Aorta (tissue), 5 donors: ENCODE measurements at regions not wholly inside any gene's neighbourhood (a gene's known extent, or its start where the extent isn't known, plus 50 kb on each side); places are given as distances from the start of the nearest gene placed in this dataset.

Experiments used
- ATAC-seq: fragments of 200-7000 bp; cut with Tn5 transposase; one replicate; pipeline ENCODE4 v1.9.1; 2022; ENCODE audit warnings: moderate library complexity; ENCODE audit not compliant: low FRiP score
- DNase-seq, 2 donors: peaks; one replicate each; pipeline ENCODE4 v3.0.0-alpha.2; 2020
- H3K27ac ChIP-seq, 2 donors: one replicate each; pipeline ENCODE4 v1.5.1; 2013; ENCODE audit warnings: low read length in 2 of 2, mild to moderate bottlenecking in 2 of 2, moderate library complexity in 2 of 2, control low read depth in 1 of 2, inconsistent platforms in 1 of 2, low read depth in 1 of 2
- H3K27me3 ChIP-seq, 2 donors: one replicate each; pipeline ENCODE4 v1.6.1; 2013; ENCODE audit warnings: control low read depth in 1 of 2, low read length in 1 of 2, mild to moderate bottlenecking in 1 of 2, moderate library complexity in 1 of 2; ENCODE audit not compliant: insufficient read depth in 2 of 2, control insufficient read depth in 1 of 2
- H3K36me3 ChIP-seq, 2 donors: one replicate each; pipeline ENCODE4 v1.6.1; 2013; ENCODE audit warnings: control low read depth in 1 of 2, low read length in 1 of 2, mild to moderate bottlenecking in 1 of 2; ENCODE audit not compliant: insufficient read depth in 2 of 2, control insufficient read depth in 1 of 2
- H3K4me1 ChIP-seq, 2 donors: one replicate each; pipeline ENCODE4 v1.6.1; 2013; ENCODE audit warnings: low read length in 2 of 2, control low read depth in 1 of 2, mild to moderate bottlenecking in 1 of 2, moderate library complexity in 1 of 2; ENCODE audit not compliant: insufficient read depth in 2 of 2, control insufficient read depth in 1 of 2
- H3K4me3 ChIP-seq, 2 donors: one replicate each; pipeline ENCODE4 v1.5.1; 2013; ENCODE audit warnings: low read length in 2 of 2, control low read depth in 1 of 2, mild to moderate bottlenecking in 1 of 2
- H3K9me3 ChIP-seq: one replicate; pipeline ENCODE4 v1.6.1; 2013; ENCODE audit warnings: mild to moderate bottlenecking, low read length; ENCODE audit not compliant: control insufficient read depth
- WGBS, 2 donors: extraction: QIAGEN DNeasy Blood & Tissue Kit; methylation state at CpG; one replicate each; pipeline ENCODE4 v1.1.7; 2013; 5-methylcytosine and 5-hydroxymethylcytosine counted together
- intact Hi-C, 2 donors: fragments of 100-400 bp; cut with DNase I; formaldehyde crosslinking; loops; one replicate each; pipeline versions ENCODE4 v1.14.2 to v1.15.0; 2022
- donor health status: healthy with polysubstance abuse.
- donor health status: Bipolar disorder and iron deficiency.
- donor health status: DM: no; HTN: no; CAD: no.
- donor health status: DM: no; HTN: no; CAD: no.
- donor health status: DM: yes; HTN: yes; CAD: no.

- no peak overlapping the region for H3K4me3 ChIP-seq
- no peak for ATAC-seq
- H3K27ac ChIP-seq: no peak overlapping the region
- H3K4me1 ChIP-seq: no peaks in the 10 kb centered on the region
- no peaks in the 10 kb centered on the region for H3K36me3 ChIP-seq
- peaks cover 5% of the 10 kb centered on the region for H3K9me3 ChIP-seq
- WGBS, 2 donors: 85 to 88% methylated on average over 1 of the region's 1 CpG
- intact Hi-C loops: no loop called here
- H3K27me3 ChIP-seq: no peaks in the 10 kb centered on the region
- DNase-seq: no peak
Observed at GRCh38 chr20:24866008-24866407, 83.1 kb upstream of the CST7 start.

GRCh38 chr20:24866742-24867141 lies 82.3 kb upstream of the CST7 start:
- WGBS, 2 donors: 95 to 96% methylated on average over 4 of the region's 4 CpGs
- peaks cover 5% of the 10 kb centered on the region for H3K9me3 ChIP-seq
- DNase-seq (no peak), ATAC-seq (no peak)
- intact Hi-C loops: no loop called here
- no peaks in the 10 kb centered on the region for H3K27me3 ChIP-seq
- H3K4me3 ChIP-seq: no peak overlapping the region
- H3K4me1 ChIP-seq: no peaks in the 10 kb centered on the region
- H3K27ac ChIP-seq: no peak overlapping the region
- H3K36me3 ChIP-seq: no peaks in the 10 kb centered on the region

GRCh38 chr20:24867556-24867955 lies 81.5 kb upstream of the CST7 start:
- H3K27me3 ChIP-seq: no peaks in the 10 kb centered on the region
- H3K4me3 ChIP-seq: no peak overlapping the region
- H3K36me3 ChIP-seq: no peaks in the 10 kb centered on the region
- peaks cover 5% of the 10 kb centered on the region for H3K9me3 ChIP-seq
- H3K4me1 ChIP-seq: no peaks in the 10 kb centered on the region
- no peak for DNase-seq
- no peak for ATAC-seq
- intact Hi-C loops: no loop called here
- WGBS, 2 donors: 92 to 93% methylated on average over 8 of the region's 8 CpGs
- no peak overlapping the region for H3K27ac ChIP-seq

- H3K36me3 ChIP-seq: no peaks in the 10 kb centered on the region
- no peaks in the 10 kb centered on the region for H3K4me1 ChIP-seq
- intact Hi-C loops: no loop called here
- H3K27ac ChIP-seq: no peak overlapping the region
- H3K4me3 ChIP-seq: no peak overlapping the region
- peaks cover 5% of the 10 kb centered on the region for H3K9me3 ChIP-seq
- no peaks in the 10 kb centered on the region for H3K27me3 ChIP-seq
- 88 to 90% methylated on average over 10 of the region's 10 CpGs for WGBS, 2 donors
- DNase-seq (no peak), ATAC-seq (no peak)
Observed at GRCh38 chr20:24868396-24868927, 80.6 kb upstream of the CST7 start.

- intact Hi-C loops: no loop called here
Observed at GRCh38 chr20:24868959-24869358, 80.1 kb upstream of the CST7 start.

GRCh38 chr20:24870057-24870456 lies 79.0 kb upstream of the CST7 start:
- Histone ChIP-seq H3K9me3 (peaks cover 3% of the 10 kb centered on the region), H3K36me3 (no peaks in the 10 kb centered on the region), H3K4me3 (no peak overlapping the region), H3K4me1 (no peaks in the 10 kb centered on the region), H3K27ac (no peak overlapping the region), H3K27me3 (no peaks in the 10 kb centered on the region)
- DNase-seq: no peak
- WGBS, 2 donors: 88 to 91% methylated on average over 3 of the region's 3 CpGs
- intact Hi-C loops: loop anchor here in 1 of 2 donors (5.0 kb wide), 1 partner anchor 923 kb away; no protein-coding TSS in a partner anchor
- ATAC-seq: no peak

More at GRCh38 chr20:24868959-24869358, 80.1 kb upstream of the CST7 start:
- H3K27me3 ChIP-seq: no peaks in the 10 kb centered on the region
- H3K36me3 ChIP-seq: no peaks in the 10 kb centered on the region
- H3K27ac ChIP-seq: no peak overlapping the region
- peaks cover 5% of the 10 kb centered on the region for H3K9me3 ChIP-seq
- ATAC-seq: no peak
- no peak for DNase-seq
- H3K4me3 ChIP-seq: no peak overlapping the region
- WGBS, 2 donors: 74 to 91% methylated on average over 6 of the region's 6 CpGs
- no peaks in the 10 kb centered on the region for H3K4me1 ChIP-seq

- no peaks in the 10 kb centered on the region for H3K4me1 ChIP-seq
- WGBS, 2 donors: 84 to 88% methylated on average over 8 of the region's 8 CpGs
- intact Hi-C loops: loop anchor here in 1 of 2 donors (5.0 kb wide), 1 partner anchor 924 kb away; no protein-coding TSS in a partner anchor
- no peaks in the 10 kb centered on the region for H3K27me3 ChIP-seq
- DNase-seq (no peak), ATAC-seq (no peak)
- H3K9me3 ChIP-seq: peaks cover 2% of the 10 kb centered on the region
- H3K27ac ChIP-seq: no peak overlapping the region
- H3K4me3 ChIP-seq: no peak overlapping the region
- H3K36me3 ChIP-seq: no peaks in the 10 kb centered on the region
Observed at GRCh38 chr20:24870881-24871280, 78.2 kb upstream of the CST7 start.

DNA sequence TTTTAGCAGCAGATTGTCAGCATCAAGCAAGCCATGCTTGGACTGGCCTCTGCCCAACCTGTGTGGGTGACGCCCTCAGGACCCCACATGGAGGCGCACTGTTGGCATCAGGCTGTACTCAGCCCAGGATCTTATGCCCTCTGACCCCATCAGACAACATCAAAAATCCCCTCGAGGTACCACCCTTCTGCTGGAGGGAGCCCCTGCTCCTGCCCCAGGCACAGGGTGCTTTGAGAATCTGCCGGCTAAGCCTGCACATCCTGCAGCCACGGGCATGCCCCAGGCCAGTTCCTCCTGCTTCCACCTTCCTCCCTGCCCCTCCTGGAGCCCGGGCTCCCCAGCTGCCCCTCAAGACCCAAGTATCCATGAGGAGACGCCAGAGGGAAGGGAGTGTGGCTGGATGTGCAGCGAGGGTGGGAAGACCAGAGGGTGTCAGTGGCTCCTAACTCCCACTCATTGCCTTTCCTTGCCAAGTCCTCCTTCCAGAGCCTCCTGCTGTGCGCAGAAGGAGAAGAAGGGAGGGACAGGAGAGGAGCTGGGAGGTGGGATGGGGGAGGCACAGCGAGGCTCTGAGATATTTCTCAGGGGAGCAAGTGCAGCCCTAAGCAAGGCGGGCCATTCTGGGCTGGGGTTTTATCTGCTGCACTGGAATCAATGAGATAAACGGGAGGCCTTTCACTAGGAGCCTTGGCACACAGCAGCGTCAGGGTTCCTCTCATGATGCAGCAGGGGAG lies 77.4 kb upstream of the CST7 start:
- Histone ChIP-seq H3K27ac (no peak overlapping the region), H3K4me1 (no peaks in the 10 kb centered on the region), H3K27me3 (no peaks in the 10 kb centered on the region), H3K36me3 (no peaks in the 10 kb centered on the region), H3K4me3 (no peak overlapping the region), H3K9me3 (no peaks in the 10 kb centered on the region)
- DNase-seq (no peak), ATAC-seq (no peak)
- intact Hi-C loops: loop anchor here in 1 of 2 donors (5.0 kb wide), 1 partner anchor 924 kb away; no protein-coding TSS in a partner anchor
- WGBS, 2 donors: 51 to 67% methylated on average over 11 to 13 of the region's 13 CpGs
